Astrocyte (in vitro differentiated cells and primary cell): ENCODE measurements at regions not wholly inside any gene's neighbourhood (a gene's known extent, or its start where the extent isn't known, plus 50 kb on each side); places are given as distances from the start of the nearest gene placed in this dataset.
A peak's percentile ranks its signal among the peaks of the same experiment; 100 is the strongest.

Experiments
- DNase-seq: peaks from one replicate; pipeline ENCODE4 v3.0.0-alpha.2; 2010; ENCODE audit warnings: low read depth
- FAIRE-seq: peaks from 2 replicates; lab custom pipeline; 2011; peaks lifted over from hg19 to GRCh38; lab: Jason Lieb, UNC
- H2AFZ ChIP-seq: 2 replicates; pipeline ENCODE4 v1.6.0; 2012; ENCODE audit warnings: low read depth, low read length, inconsistent platforms
- H3K27ac ChIP-seq: 2 replicates; pipeline ENCODE4 v1.5.1; 2011; ENCODE audit warnings: low read depth, low read length, inconsistent platforms
- H3K27me3 ChIP-seq: 2 replicates; pipeline ENCODE4 v1.6.0; 2011; ENCODE audit warnings: low read length, inconsistent platforms; ENCODE audit not compliant: insufficient read depth
- H3K36me3 ChIP-seq: 2 replicates; pipeline ENCODE4 v1.5.1; 2011; ENCODE audit warnings: low read length, inconsistent platforms; ENCODE audit not compliant: insufficient read depth
- H3K4me1 ChIP-seq: 2 replicates; pipeline ENCODE4 v1.5.1; 2011; ENCODE audit warnings: low read length, inconsistent platforms; ENCODE audit not compliant: insufficient read depth
- H3K4me2 ChIP-seq: 2 replicates; pipeline ENCODE4 v1.6.0; 2012; ENCODE audit warnings: low read length, inconsistent platforms
- H3K4me3 ChIP-seq: 2 replicates; pipeline ENCODE4 v1.5.1; 2011; ENCODE audit warnings: low read depth, mild to moderate bottlenecking, low read length, inconsistent platforms; ENCODE audit not compliant: insufficient read depth
- H3K79me2 ChIP-seq: 2 replicates; pipeline ENCODE4 v1.6.0; 2012; ENCODE audit warnings: mild to moderate bottlenecking, low read length, inconsistent platforms; ENCODE audit not compliant: insufficient read depth
- H3K9ac ChIP-seq: 2 replicates; pipeline ENCODE4 v1.6.0; 2012; ENCODE audit warnings: mild to moderate bottlenecking, low read length, inconsistent platforms
- H3K9me3 ChIP-seq: 2 replicates; pipeline ENCODE4 v1.5.1; 2012; ENCODE audit warnings: low read depth, mild to moderate bottlenecking, low read length, inconsistent platforms; ENCODE audit not compliant: insufficient read depth
- H4K20me1 ChIP-seq: 2 replicates; pipeline ENCODE4 v1.6.0; 2012; ENCODE audit warnings: low read length, inconsistent platforms; ENCODE audit not compliant: insufficient read depth
- H3K27ac Mint-ChIP-seq: one replicate; pipeline ENCODE4 v1.8.0; 2021; ENCODE audit warnings: mild to moderate bottlenecking, mixed read lengths; ENCODE audit not compliant: unreplicated experiment
- H3K27me3 Mint-ChIP-seq: one replicate; pipeline ENCODE4 v1.8.0; 2021; ENCODE audit warnings: low read depth, mixed read lengths; ENCODE audit not compliant: unreplicated experiment
- H3K36me3 Mint-ChIP-seq: one replicate; pipeline ENCODE4 v1.8.0; 2021; ENCODE audit warnings: low read depth, mixed read lengths; ENCODE audit not compliant: unreplicated experiment
- H3K4me1 Mint-ChIP-seq: one replicate; pipeline ENCODE4 v1.8.0; 2021; ENCODE audit warnings: low read depth, mixed read lengths; ENCODE audit not compliant: unreplicated experiment
- H3K4me3 Mint-ChIP-seq: one replicate; pipeline ENCODE4 v1.8.0; 2021; ENCODE audit warnings: mild to moderate bottlenecking, moderate library complexity, mixed read lengths; ENCODE audit not compliant: unreplicated experiment
- H3K9me3 Mint-ChIP-seq: one replicate; pipeline ENCODE4 v1.8.0; 2021; ENCODE audit warnings: mild to moderate bottlenecking, mixed read lengths; ENCODE audit not compliant: unreplicated experiment
- CTCF ChIP-seq: IDR thresholded peaks from 2 replicates; pipeline ENCODE4 v1.5.1; 2011; ENCODE audit warnings: low read depth, mild to moderate bottlenecking, inconsistent platforms, low read length, moderate library complexity; ENCODE audit not compliant: insufficient read depth
- EZH2 ChIP-seq: IDR thresholded peaks from 2 replicates; pipeline ENCODE4 v1.6.1; 2012; ENCODE audit warnings: mild to moderate bottlenecking, low read length, inconsistent platforms; ENCODE audit not compliant: insufficient read depth

DNA sequence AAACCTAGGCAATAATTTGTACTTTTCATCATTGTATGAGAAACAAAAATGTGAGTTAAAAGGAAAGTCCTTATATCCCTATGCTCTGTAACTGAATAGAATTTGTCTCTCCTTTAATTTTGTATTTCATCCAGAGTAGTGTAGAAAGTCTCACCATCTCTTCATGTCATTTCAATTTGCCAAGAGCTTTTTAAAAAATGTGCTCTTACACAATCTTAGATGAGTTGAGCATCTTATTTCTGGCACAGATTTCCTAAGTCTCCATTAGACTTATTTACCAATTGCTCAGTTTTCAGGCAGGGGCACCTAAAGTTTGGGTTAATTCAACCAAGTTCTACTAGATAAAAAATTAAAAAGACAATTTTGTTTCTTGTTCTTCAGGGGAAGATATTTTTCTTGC lies 201.5 kb upstream of the RBMS3 start:
- H2AFZ ChIP-seq = no peak overlapping the region
- H3K36me3 ChIP-seq = no peaks in the 10 kb centered on the region
- FAIRE-seq (peak; percentile 63), DNase-seq (no peak)
- no peaks in the 10 kb centered on the region for H4K20me1 ChIP-seq
- H3K9me3 ChIP-seq = no peaks in the 10 kb centered on the region
- TF ChIP-seq EZH2 (no peak), CTCF (no peak)
- Mint-ChIP-seq H3K4me3 (no peak overlapping the region), H3K36me3 (no peaks in the 10 kb centered on the region), H3K27ac (no peak overlapping the region), H3K27me3 (no peaks in the 10 kb centered on the region), H3K9me3 (no peaks in the 10 kb centered on the region), H3K4me1 (no peaks in the 10 kb centered on the region)
- H3K79me2 ChIP-seq = no peaks in the 10 kb centered on the region
- H3K27ac ChIP-seq = no peak overlapping the region
- no peak overlapping the region for H3K4me3 ChIP-seq
- no peaks in the 10 kb centered on the region for H3K4me1 ChIP-seq
- H3K27me3 ChIP-seq = no peaks in the 10 kb centered on the region
- H3K9ac ChIP-seq = no peak overlapping the region
- no peak overlapping the region for H3K4me2 ChIP-seq

- H3K4me1 Mint-ChIP-seq = no peaks in the 10 kb centered on the region
- H3K4me3 Mint-ChIP-seq = no peak overlapping the region
- H3K9me3 Mint-ChIP-seq = no peaks in the 10 kb centered on the region
These were observed 199.9 kb upstream of the RBMS3 start for GRCh38 chr3:29080967-29081366.

DNA sequence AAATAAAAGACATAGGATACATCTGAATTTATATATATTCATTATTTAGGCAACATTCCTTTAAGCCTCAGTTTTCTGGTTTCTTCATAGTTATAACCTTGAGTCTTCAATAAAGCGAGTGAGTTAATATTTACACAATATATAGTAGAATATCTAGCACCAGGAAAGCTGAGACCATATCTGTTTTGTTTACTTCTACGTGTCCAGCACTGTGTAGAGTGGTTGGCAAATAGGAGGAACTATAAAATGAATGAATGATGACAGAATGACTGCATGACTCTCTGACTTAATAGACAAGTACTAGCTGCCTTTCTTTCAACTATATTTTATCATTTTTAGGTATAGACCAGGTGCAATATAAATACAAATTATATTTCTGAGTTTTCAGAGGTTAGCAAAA lies 197.8 kb upstream of the RBMS3 start:
- Mint-ChIP-seq H3K27me3 (no peaks in the 10 kb centered on the region), H3K4me1 (no peaks in the 10 kb centered on the region), H3K27ac (no peak overlapping the region), H3K9me3 (no peaks in the 10 kb centered on the region), H3K4me3 (no peak overlapping the region), H3K36me3 (no peaks in the 10 kb centered on the region)
- Histone ChIP-seq H3K4me1 (no peaks in the 10 kb centered on the region), H2AFZ (no peak overlapping the region), H3K4me2 (no peak overlapping the region), H3K4me3 (no peak overlapping the region), H3K9ac (no peak overlapping the region), H3K27ac (no peak overlapping the region), H4K20me1 (no peaks in the 10 kb centered on the region), H3K9me3 (no peaks in the 10 kb centered on the region), H3K79me2 (no peaks in the 10 kb centered on the region), H3K36me3 (no peaks in the 10 kb centered on the region), H3K27me3 (no peaks in the 10 kb centered on the region)
- DNase-seq (no peak), FAIRE-seq (no peak)
- TF ChIP-seq CTCF (no peak), EZH2 (no peak)

More at GRCh38 chr3:29080967-29081366, 199.9 kb upstream of the RBMS3 start:
- Histone ChIP-seq H2AFZ (no peak overlapping the region), H3K4me1 (no peaks in the 10 kb centered on the region), H3K36me3 (no peaks in the 10 kb centered on the region), H3K27ac (no peak overlapping the region), H3K9ac (no peak overlapping the region), H3K4me3 (no peak overlapping the region), H3K79me2 (no peaks in the 10 kb centered on the region), H4K20me1 (no peaks in the 10 kb centered on the region), H3K27me3 (no peaks in the 10 kb centered on the region), H3K9me3 (no peaks in the 10 kb centered on the region), H3K4me2 (no peak overlapping the region)
- no peak overlapping the region for H3K27ac Mint-ChIP-seq
- no peak for FAIRE-seq
- no peak for TF ChIP-seq EZH2
- H3K36me3 Mint-ChIP-seq = no peaks in the 10 kb centered on the region
- no peak for DNase-seq
- H3K27me3 Mint-ChIP-seq = no peaks in the 10 kb centered on the region
